Skeletal muscle satellite cell (primary cell): ENCODE measurements at regions not wholly inside any gene's neighbourhood (a gene's known extent, or its start where the extent isn't known, plus 50 kb on each side); places are given as distances from the start of the nearest gene placed in this dataset.

ENCODE experiments used
- H3K27me3 ChIP-seq: 2 replicates; pipeline ENCODE4 v1.7.0; 2013; ENCODE audit warnings: low read length; ENCODE audit not compliant: control insufficient read depth, insufficient read depth
- H3K36me3 ChIP-seq: 2 replicates; pipeline ENCODE4 v1.7.0; 2013; ENCODE audit warnings: mild to moderate bottlenecking, control low read depth, low read length; ENCODE audit not compliant: insufficient read depth
- H3K4me1 ChIP-seq: 2 replicates; pipeline ENCODE4 v1.7.0; 2013; ENCODE audit warnings: low read length; ENCODE audit not compliant: control insufficient read depth, insufficient read depth
- H3K4me2 ChIP-seq: 2 replicates; pipeline ENCODE4 v1.7.0; 2013; ENCODE audit warnings: mild to moderate bottlenecking, low read length
- H3K4me3 ChIP-seq: 2 replicates; pipeline ENCODE4 v1.7.0; 2013; ENCODE audit warnings: low read length
- H3K9ac ChIP-seq: 2 replicates; pipeline ENCODE4 v1.7.0; 2013; ENCODE audit warnings: mild to moderate bottlenecking, low read depth, low read length, moderate library complexity
- H3K9me3 ChIP-seq: replicated peaks from 2 replicates; pipeline ENCODE4 v1.7.0; 2013; ENCODE audit warnings: mild to moderate bottlenecking, control low read depth, low read length

- no peak overlapping the region for H3K4me2 ChIP-seq
- H3K36me3 ChIP-seq = no peaks in the 10 kb centered on the region
- no peak overlapping the region for H3K4me3 ChIP-seq
- H3K9ac ChIP-seq = no peak overlapping the region
- H3K4me1 ChIP-seq = no peaks in the 10 kb centered on the region
- H3K27me3 ChIP-seq = no peaks in the 10 kb centered on the region
- peaks cover 5% of the 10 kb centered on the region for H3K9me3 ChIP-seq
Measured at GRCh38 chr4:162406637-162407365, 243.0 kb upstream of the FSTL5 start.

- Histone ChIP-seq H3K27me3 (no peaks in the 10 kb centered on the region), H3K4me3 (no peak overlapping the region), H3K9me3 (no peaks in the 10 kb centered on the region), H3K4me1 (no peaks in the 10 kb centered on the region), H3K4me2 (no peak overlapping the region), H3K9ac (no peak overlapping the region), H3K36me3 (no peaks in the 10 kb centered on the region)
Measured at GRCh38 chr4:162403932-162404331, 240.1 kb upstream of the FSTL5 start.

GRCh38 chr4:162403419-162403818 is 239.6 kb upstream of the FSTL5 start:
- H3K4me1 ChIP-seq = no peaks in the 10 kb centered on the region
- H3K4me2 ChIP-seq = no peak overlapping the region
- H3K36me3 ChIP-seq = no peaks in the 10 kb centered on the region
- H3K9ac ChIP-seq = no peak overlapping the region
- H3K27me3 ChIP-seq = no peaks in the 10 kb centered on the region
- no peaks in the 10 kb centered on the region for H3K9me3 ChIP-seq
- no peak overlapping the region for H3K4me3 ChIP-seq

GRCh38 chr4:162401021-162401420 is 237.2 kb upstream of the FSTL5 start:
- Histone ChIP-seq H3K4me3 (no peak overlapping the region), H3K4me2 (no peak overlapping the region)

GRCh38 chr4:162392946-162393345 is 229.1 kb upstream of the FSTL5 start:
- no peaks in the 10 kb centered on the region for H3K27me3 ChIP-seq
- no peak overlapping the region for H3K9ac ChIP-seq
- H3K4me1 ChIP-seq = no peaks in the 10 kb centered on the region
- H3K9me3 ChIP-seq = no peaks in the 10 kb centered on the region
- H3K4me2 ChIP-seq = no peak overlapping the region
- H3K4me3 ChIP-seq = no peak overlapping the region
- no peaks in the 10 kb centered on the region for H3K36me3 ChIP-seq

More at GRCh38 chr4:162401021-162401420, 237.2 kb upstream of the FSTL5 start:
- no peaks in the 10 kb centered on the region for H3K36me3 ChIP-seq
- H3K9me3 ChIP-seq = no peaks in the 10 kb centered on the region
- H3K27me3 ChIP-seq = no peaks in the 10 kb centered on the region
- H3K9ac ChIP-seq = no peak overlapping the region
- H3K4me1 ChIP-seq = no peaks in the 10 kb centered on the region

- Histone ChIP-seq H3K9ac (no peak overlapping the region), H3K9me3 (no peaks in the 10 kb centered on the region), H3K4me3 (no peak overlapping the region), H3K4me1 (no peaks in the 10 kb centered on the region), H3K4me2 (no peak overlapping the region), H3K27me3 (no peaks in the 10 kb centered on the region), H3K36me3 (no peaks in the 10 kb centered on the region)
Measured at GRCh38 chr4:162366146-162366545, 202.3 kb upstream of the FSTL5 start.

GRCh38 chr4:162364651-162365050 is 200.9 kb upstream of the FSTL5 start:
- Histone ChIP-seq H3K9ac (no peak overlapping the region), H3K4me2 (no peak overlapping the region), H3K4me1 (no peaks in the 10 kb centered on the region), H3K36me3 (no peaks in the 10 kb centered on the region), H3K4me3 (no peak overlapping the region), H3K9me3 (no peaks in the 10 kb centered on the region), H3K27me3 (no peaks in the 10 kb centered on the region)

GRCh38 chr4:162360369-162361149 is 196.8 kb upstream of the FSTL5 start:
- no peaks in the 10 kb centered on the region for H3K4me1 ChIP-seq
- no peak overlapping the region for H3K4me3 ChIP-seq
- no peaks in the 10 kb centered on the region for H3K27me3 ChIP-seq
- H3K9ac ChIP-seq = no peak overlapping the region
- H3K9me3 ChIP-seq = no peaks in the 10 kb centered on the region
- no peak overlapping the region for H3K4me2 ChIP-seq
- H3K36me3 ChIP-seq = no peaks in the 10 kb centered on the region

GRCh38 chr4:162356181-162356580 is 192.4 kb upstream of the FSTL5 start:
- Histone ChIP-seq H3K27me3 (no peaks in the 10 kb centered on the region), H3K36me3 (no peaks in the 10 kb centered on the region), H3K9me3 (no peaks in the 10 kb centered on the region), H3K9ac (no peak overlapping the region), H3K4me3 (no peak overlapping the region), H3K4me1 (no peaks in the 10 kb centered on the region), H3K4me2 (no peak overlapping the region)

- H3K36me3 ChIP-seq = no peaks in the 10 kb centered on the region
Measured at GRCh38 chr4:162352580-162353107, 188.8 kb upstream of the FSTL5 start.

GRCh38 chr4:162350331-162350730 is 186.5 kb upstream of the FSTL5 start:
- Histone ChIP-seq H3K4me3 (no peak overlapping the region), H3K9ac (no peak overlapping the region), H3K27me3 (no peaks in the 10 kb centered on the region), H3K4me2 (no peak overlapping the region), H3K4me1 (no peaks in the 10 kb centered on the region), H3K9me3 (no peaks in the 10 kb centered on the region), H3K36me3 (no peaks in the 10 kb centered on the region)

More at GRCh38 chr4:162352580-162353107, 188.8 kb upstream of the FSTL5 start:
- no peaks in the 10 kb centered on the region for H3K27me3 ChIP-seq
- no peak overlapping the region for H3K4me3 ChIP-seq
- no peak overlapping the region for H3K4me2 ChIP-seq
- no peaks in the 10 kb centered on the region for H3K4me1 ChIP-seq
- no peaks in the 10 kb centered on the region for H3K9me3 ChIP-seq
- no peak overlapping the region for H3K9ac ChIP-seq
